ENCODE measurements at regions not wholly inside any gene's neighbourhood (a gene's known extent, or its start where the extent isn't known, plus 50 kb on each side); places are given as distances from the start of the nearest gene placed in this dataset.

GRCh38 chrX:39883666-39884065, 214.1 kb downstream of the BCOR start:
- no peak for DNase-seq
- intact Hi-C loops (cut with DNase I): no loop called here
- Histone ChIP-seq H3K4me1 (ENCODE audit: insufficient read depth) (no peaks in the 10 kb centered on the region), H3K36me3 (no peaks in the 10 kb centered on the region), H3K27ac (no peak overlapping the region), H3K9me3 (no peaks in the 10 kb centered on the region), H3K27me3 (no peaks in the 10 kb centered on the region), H3K4me3 (no peak overlapping the region)
- TF ChIP-seq CTCF (IDR thresholded peaks at IDR 0.05) (no peak), POLR2A (IDR thresholded peaks at IDR 0.05) (no peak), EP300 (IDR thresholded peaks at IDR 0.05) (no peak)
- WGBS, 3 donors: 79 to 90% (median 81%) methylated on average over 3 of the region's 3 CpGs

GRCh38 chrX:39886282-39886681, 211.5 kb downstream of the BCOR start:
- WGBS, 3 donors: 40 to 57% (median 46%) methylated on average over 3 of the region's 3 CpGs
- Histone ChIP-seq H3K9me3 (no peaks in the 10 kb centered on the region), H3K4me1 (ENCODE audit: insufficient read depth) (no peaks in the 10 kb centered on the region), H3K27ac (no peak overlapping the region), H3K4me3 (no peak overlapping the region), H3K36me3 (no peaks in the 10 kb centered on the region), H3K27me3 (no peaks in the 10 kb centered on the region)
- intact Hi-C loops (cut with DNase I): no loop called here
- TF ChIP-seq CTCF (IDR thresholded peaks at IDR 0.05): no peak
- no peak for TF ChIP-seq EP300 (IDR thresholded peaks at IDR 0.05)
- no peak for TF ChIP-seq POLR2A (IDR thresholded peaks at IDR 0.05)
- peak in 3 of 5 donors; percentile 35 to 59 (median 52) for DNase-seq

GRCh38 chrX:39888730-39889129, 209.0 kb downstream of the BCOR start:
- intact Hi-C loops (cut with DNase I): no loop called here

GRCh38 chrX:39889704-39890103, 208.1 kb downstream of the BCOR start:
- H3K4me1 ChIP-seq (ENCODE audit: insufficient read depth): no peaks in the 10 kb centered on the region
- H3K9me3 ChIP-seq: no peaks in the 10 kb centered on the region
- TF ChIP-seq EP300 (IDR thresholded peaks at IDR 0.05) (no peak), POLR2A (IDR thresholded peaks at IDR 0.05) (no peak), CTCF (IDR thresholded peaks at IDR 0.05) (no peak)
- no peaks in the 10 kb centered on the region for H3K36me3 ChIP-seq
- intact Hi-C loops (cut with DNase I): no loop called here
- DNase-seq: no peak
- no peaks in the 10 kb centered on the region for H3K27me3 ChIP-seq
- 60 to 78% (median 67%) methylated on average over 1 of the region's 1 CpG for WGBS, 3 donors
- no peak overlapping the region for H3K4me3 ChIP-seq
- no peak overlapping the region for H3K27ac ChIP-seq

More at GRCh38 chrX:39888730-39889129, 209.0 kb downstream of the BCOR start:
- no peaks in the 10 kb centered on the region for H3K4me1 ChIP-seq (ENCODE audit: insufficient read depth)
- no peak for TF ChIP-seq CTCF (IDR thresholded peaks at IDR 0.05)
- no peak for TF ChIP-seq POLR2A (IDR thresholded peaks at IDR 0.05)
- no peak for TF ChIP-seq EP300 (IDR thresholded peaks at IDR 0.05)
- no peak overlapping the region for H3K4me3 ChIP-seq
- WGBS, 3 donors: 73 to 93% (median 81%) methylated on average over 1 of the region's 1 CpG
- no peaks in the 10 kb centered on the region for H3K36me3 ChIP-seq
- no peaks in the 10 kb centered on the region for H3K9me3 ChIP-seq
- DNase-seq: no peak
- no peaks in the 10 kb centered on the region for H3K27me3 ChIP-seq
- no peak overlapping the region for H3K27ac ChIP-seq

- H3K9me3 ChIP-seq: no peaks in the 10 kb centered on the region
- no peak overlapping the region for H3K4me3 ChIP-seq
- H3K36me3 ChIP-seq: no peaks in the 10 kb centered on the region
- TF ChIP-seq EP300 (IDR thresholded peaks at IDR 0.05): no peak
- no peak for TF ChIP-seq CTCF (IDR thresholded peaks at IDR 0.05)
- no peak for TF ChIP-seq POLR2A (IDR thresholded peaks at IDR 0.05)
- H3K4me1 ChIP-seq (ENCODE audit: insufficient read depth): no peaks in the 10 kb centered on the region
- WGBS, 3 donors: 71 to 78% (median 72%) methylated on average over 8 of the region's 8 CpGs
- DNase-seq: no peak
- no peaks in the 10 kb centered on the region for H3K27me3 ChIP-seq
- no peak overlapping the region for H3K27ac ChIP-seq
- intact Hi-C loops (cut with DNase I): no loop called here
These were observed 207.0 kb downstream of the BCOR start for GRCh38 chrX:39890807-39891206.

All from ovary (tissue), 7 donors.